ENCODE measurements at regions not wholly inside any gene's neighbourhood (a gene's known extent, or its start where the extent isn't known, plus 50 kb on each side); places are given as distances from the start of the nearest gene placed in this dataset.

GRCh38 chr2:234331566-234331965, 165.3 kb downstream of the ARL4C start:
- no peak for TF ChIP-seq CTCF (IDR thresholded peaks at IDR 0.05; ENCODE audit: low read depth, low read length, poor library complexity, severe bottlenecking)
- no peak for TF ChIP-seq EZH2phosphoT487 (IDR thresholded peaks at IDR 0.05; ENCODE audit: borderline replicate concordance, low read length)
- Histone ChIP-seq H3K4me3 (ENCODE audit: low read length) (no peak overlapping the region), H3K4me2 (ENCODE audit: low read length) (no peak overlapping the region), H3K4me1 (ENCODE audit: control insufficient read depth, low read length) (no peaks in the 10 kb centered on the region), H3K79me2 (ENCODE audit: control insufficient read depth, low read length) (no peaks in the 10 kb centered on the region), H3K9me2 (replicated peaks; ENCODE audit: control insufficient read depth, low read length) (no peaks in the 10 kb centered on the region), H4K20me1 (ENCODE audit: control insufficient read depth, insufficient read depth, low read depth, low read length) (no peaks in the 10 kb centered on the region), H3F3A (ENCODE audit: control insufficient read depth, insufficient read depth) (no peaks in the 10 kb centered on the region), H3K27ac (ENCODE audit: low read depth, low read length) (no peak overlapping the region), H3K36me3 (ENCODE audit: control insufficient read depth, low read length) (no peaks in the 10 kb centered on the region), H3K27me3 (ENCODE audit: control insufficient read depth, low read length) (no peaks in the 10 kb centered on the region), H3K9me3 (ENCODE audit: control insufficient read depth, insufficient read depth, low read length) (no peaks in the 10 kb centered on the region)

GRCh38 chr2:234330902-234331301, 166.0 kb downstream of the ARL4C start:
- Histone ChIP-seq H3K9me3 (ENCODE audit: control insufficient read depth, insufficient read depth, low read length) (no peaks in the 10 kb centered on the region), H3K4me1 (ENCODE audit: control insufficient read depth, low read length) (no peaks in the 10 kb centered on the region), H3K36me3 (ENCODE audit: control insufficient read depth, low read length) (no peaks in the 10 kb centered on the region), H3F3A (ENCODE audit: control insufficient read depth, insufficient read depth) (no peaks in the 10 kb centered on the region), H3K4me3 (ENCODE audit: low read length) (no peak overlapping the region), H4K20me1 (ENCODE audit: control insufficient read depth, insufficient read depth, low read depth, low read length) (no peaks in the 10 kb centered on the region), H3K27ac (ENCODE audit: low read depth, low read length) (no peak overlapping the region), H3K79me2 (ENCODE audit: control insufficient read depth, low read length) (no peaks in the 10 kb centered on the region), H3K9me2 (replicated peaks; ENCODE audit: control insufficient read depth, low read length) (no peaks in the 10 kb centered on the region), H3K4me2 (ENCODE audit: low read length) (no peak overlapping the region), H3K27me3 (ENCODE audit: control insufficient read depth, low read length) (no peaks in the 10 kb centered on the region)
- no peak for TF ChIP-seq EZH2phosphoT487 (IDR thresholded peaks at IDR 0.05; ENCODE audit: borderline replicate concordance, low read length)
- TF ChIP-seq CTCF (IDR thresholded peaks at IDR 0.05; ENCODE audit: low read depth, low read length, poor library complexity, severe bottlenecking): no peak

- Histone ChIP-seq H3K4me3 (ENCODE audit: low read length) (no peak overlapping the region), H3K27me3 (ENCODE audit: control insufficient read depth, low read length) (no peaks in the 10 kb centered on the region), H4K20me1 (ENCODE audit: control insufficient read depth, insufficient read depth, low read depth, low read length) (no peaks in the 10 kb centered on the region), H3F3A (ENCODE audit: control insufficient read depth, insufficient read depth) (no peaks in the 10 kb centered on the region), H3K4me1 (ENCODE audit: control insufficient read depth, low read length) (no peaks in the 10 kb centered on the region), H3K27ac (ENCODE audit: low read depth, low read length) (no peak overlapping the region), H3K9me2 (replicated peaks; ENCODE audit: control insufficient read depth, low read length) (no peaks in the 10 kb centered on the region), H3K36me3 (ENCODE audit: control insufficient read depth, low read length) (no peaks in the 10 kb centered on the region), H3K4me2 (ENCODE audit: low read length) (no peak overlapping the region), H3K9me3 (ENCODE audit: control insufficient read depth, insufficient read depth, low read length) (no peaks in the 10 kb centered on the region), H3K79me2 (ENCODE audit: control insufficient read depth, low read length) (no peaks in the 10 kb centered on the region)
- no peak for TF ChIP-seq EZH2phosphoT487 (IDR thresholded peaks at IDR 0.05; ENCODE audit: borderline replicate concordance, low read length)
- no peak for TF ChIP-seq CTCF (IDR thresholded peaks at IDR 0.05; ENCODE audit: low read depth, low read length, poor library complexity, severe bottlenecking)
Observed at GRCh38 chr2:234329202-234329960, 167.5 kb downstream of the ARL4C start.
